GM12892 (cell line): ENCODE measurements at regions not wholly inside any gene's neighbourhood (a gene's known extent, or its start where the extent isn't known, plus 50 kb on each side); places are given as distances from the start of the nearest gene placed in this dataset.

Experiments used
- POLR2A ChIP-seq: IDR thresholded peaks from 2 replicates; pipeline ENCODE4 v1.6.1; 2011; ENCODE audit warnings: low read depth, low read length, control low read depth
- POLR2AphosphoS5 ChIP-seq: IDR thresholded peaks from 2 replicates; pipeline ENCODE4 v1.6.1; 2011; ENCODE audit warnings: low read depth, low read length, control low read depth
- TAF1 ChIP-seq: IDR thresholded peaks from 2 replicates; pipeline ENCODE4 v1.6.1; 2011; ENCODE audit warnings: low read depth, mild to moderate bottlenecking, control low read depth, low read length, borderline replicate concordance

DNA sequence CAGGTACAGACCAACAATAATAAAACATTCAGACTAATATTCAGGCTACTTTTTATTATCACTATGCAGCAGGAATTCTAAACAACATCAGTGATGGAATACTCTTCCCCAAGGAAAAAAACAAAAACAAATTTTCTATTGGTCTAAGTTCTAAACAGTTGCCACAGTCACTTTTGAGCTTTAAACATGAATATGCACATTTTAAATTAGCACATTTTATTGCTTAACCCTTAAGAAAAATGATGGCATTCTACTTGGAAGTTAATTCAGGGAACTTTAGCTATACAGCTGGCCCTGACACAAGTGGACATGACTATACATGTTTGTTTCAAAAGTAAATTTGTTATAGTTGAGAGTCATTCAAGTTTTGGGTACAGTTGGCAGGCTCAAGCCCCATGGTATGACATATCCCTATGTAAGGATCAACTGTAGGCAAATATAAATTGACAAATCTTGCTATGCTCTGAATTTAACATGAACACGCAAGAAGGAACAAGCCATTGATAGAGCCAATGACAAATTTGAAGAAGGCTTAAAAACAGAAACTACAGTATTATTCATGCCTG, 224.3 kb upstream of the AMIGO2 start:
- TF ChIP-seq TAF1 (no peak), POLR2AphosphoS5 (no peak), POLR2A (no peak)
